Gastrocnemius medialis (tissue), 4 donors: ENCODE measurements at regions not wholly inside any gene's neighbourhood (a gene's known extent, or its start where the extent isn't known, plus 50 kb on each side); places are given as distances from the start of the nearest gene placed in this dataset.

Experiments
- CTCF ChIP-seq, 5 experiments: fragments of 450-650 bp in 3 of 5; fragments of 200-600 bp in 2 of 5; sonication (generic) in 2 of 5; IDR thresholded peaks in 4 of 5; conservative IDR thresholded peaks in 1 of 5; 1 replicate in 4 of 5; 2 replicates in 1 of 5; pipeline ENCODE4 v1.5.1; 2016 to 2019; ENCODE audit warnings: antibody characterized with exemption in 5 of 5, mild to moderate bottlenecking in 3 of 5, moderate library complexity in 3 of 5
- POLR2A ChIP-seq, 2 donors: fragments of 450-650 bp; IDR thresholded peaks; one replicate each; pipeline ENCODE4 v1.6.1; 2017; ENCODE audit warnings: antibody characterized with exemption in 2 of 2, mild to moderate bottlenecking in 2 of 2, moderate library complexity in 2 of 2

GRCh38 chr5:71816307-71816706, 97.2 kb downstream of the CARTPT start:
- TF ChIP-seq CTCF (IDR thresholded peaks at IDR 0.05 in 4 of 5, conservative IDR thresholded peaks at IDR 0.05 in 1 of 5) = no peak
- no peak for TF ChIP-seq POLR2A (IDR thresholded peaks at IDR 0.05)
